GM12873 (cell line): ENCODE measurements at regions not wholly inside any gene's neighbourhood (a gene's known extent, or its start where the extent isn't known, plus 50 kb on each side); places are given as distances from the start of the nearest gene placed in this dataset.

Experiments
- CTCF ChIP-seq: IDR thresholded peaks from 2 replicates; pipeline ENCODE4 v1.5.1; 2012; ENCODE audit warnings: low read depth, mild to moderate bottlenecking, moderate library complexity, low read length, control low read depth; ENCODE audit not compliant: insufficient read depth; ENCODE audit errors: missing control alignments

- no peak for TF ChIP-seq CTCF
These were observed 70.7 kb upstream of the NFKB1 start for GRCh38 chr4:102430461-102430910.

GRCh38 chr4:102431608-102431961, 69.6 kb upstream of the NFKB1 start:
- no peak for TF ChIP-seq CTCF

GRCh38 chr4:102437111-102437510, 64.0 kb upstream of the NFKB1 start:
- no peak for TF ChIP-seq CTCF

- no peak for TF ChIP-seq CTCF
These were observed 62.5 kb upstream of the NFKB1 start for GRCh38 chr4:102438396-102439235.

GRCh38 chr4:102439236-102439614, 61.9 kb upstream of the NFKB1 start:
- TF ChIP-seq CTCF = no peak

GRCh38 chr4:102439812-102440211, 61.3 kb upstream of the NFKB1 start:
- TF ChIP-seq CTCF = no peak

- no peak for TF ChIP-seq CTCF
These were observed 60.7 kb upstream of the NFKB1 start for GRCh38 chr4:102440498-102440897.
